ENCODE measurements at regions not wholly inside any gene's neighbourhood (a gene's known extent, or its start where the extent isn't known, plus 50 kb on each side); places are given as distances from the start of the nearest gene placed in this dataset.

DNA sequence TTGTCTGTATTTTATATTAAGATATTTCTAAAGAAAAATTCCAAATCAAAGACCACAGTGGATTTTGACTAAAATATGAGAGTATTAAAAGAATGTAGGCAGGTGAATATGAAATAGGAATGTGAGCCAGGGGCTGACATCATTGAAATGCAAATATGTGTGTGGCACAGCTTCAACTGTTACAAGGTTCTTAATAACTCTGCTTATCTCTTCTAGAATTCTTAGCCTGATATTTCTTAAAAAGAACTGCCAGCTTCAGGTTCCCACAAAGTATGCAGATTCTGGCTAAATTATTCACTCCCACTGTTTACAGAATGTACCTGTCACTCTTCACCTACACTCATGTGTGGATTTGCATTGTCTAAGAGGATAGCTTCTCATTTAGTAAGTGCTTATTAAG, 274.4 kb downstream of the DIRAS2 start:
- no TSS peak for BruUV-seq (replicated peaks)
- Histone ChIP-seq H3K27ac (ENCODE audit: low read depth, low read length, poor library complexity, severe bottlenecking) (no peak overlapping the region), H3K4me1 (ENCODE audit: insufficient read depth, low read length, poor library complexity, severe bottlenecking) (no peaks in the 10 kb centered on the region), H3K9me2 (ENCODE audit: insufficient read depth, low read length) (no peaks in the 10 kb centered on the region), H3K4me3 (ENCODE audit: low read depth, low read length, poor library complexity, severe bottlenecking) (no peak overlapping the region), H3K36me3 (ENCODE audit: insufficient read depth, low read length) (no peaks in the 10 kb centered on the region), H3K4me2 (ENCODE audit: low read length) (no peak overlapping the region), H3K9me3 (ENCODE audit: low read length) (no peaks in the 10 kb centered on the region), H4K20me1 (ENCODE audit: insufficient read depth, low read length) (no peaks in the 10 kb centered on the region), H3K79me2 (ENCODE audit: insufficient read depth, low read depth, low read length) (no peaks in the 10 kb centered on the region), H2AFZ (ENCODE audit: low read length) (no peak overlapping the region)
- ChIA-PET POLR2A (interaction anchor here (0.6 kb wide), 1 partner anchor 19 kb away, joined by 3 read pairs; no protein-coding TSS in a partner anchor), CTCF (ENCODE audit: unreplicated experiment) (no interaction called here)
- TF ChIP-seq, protein P1, sequence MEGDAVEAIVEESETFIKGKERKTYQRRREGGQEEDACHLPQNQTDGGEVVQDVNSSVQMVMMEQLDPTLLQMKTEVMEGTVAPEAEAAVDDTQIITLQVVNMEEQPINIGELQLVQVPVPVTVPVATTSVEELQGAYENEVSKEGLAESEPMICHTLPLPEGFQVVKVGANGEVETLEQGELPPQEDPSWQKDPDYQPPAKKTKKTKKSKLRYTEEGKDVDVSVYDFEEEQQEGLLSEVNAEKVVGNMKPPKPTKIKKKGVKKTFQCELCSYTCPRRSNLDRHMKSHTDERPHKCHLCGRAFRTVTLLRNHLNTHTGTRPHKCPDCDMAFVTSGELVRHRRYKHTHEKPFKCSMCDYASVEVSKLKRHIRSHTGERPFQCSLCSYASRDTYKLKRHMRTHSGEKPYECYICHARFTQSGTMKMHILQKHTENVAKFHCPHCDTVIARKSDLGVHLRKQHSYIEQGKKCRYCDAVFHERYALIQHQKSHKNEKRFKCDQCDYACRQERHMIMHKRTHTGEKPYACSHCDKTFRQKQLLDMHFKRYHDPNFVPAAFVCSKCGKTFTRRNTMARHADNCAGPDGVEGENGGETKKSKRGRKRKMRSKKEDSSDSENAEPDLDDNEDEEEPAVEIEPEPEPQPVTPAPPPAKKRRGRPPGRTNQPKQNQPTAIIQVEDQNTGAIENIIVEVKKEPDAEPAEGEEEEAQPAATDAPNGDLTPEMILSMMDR (conservative IDR thresholded peaks at IDR 0.05; ENCODE audit: low read length), result no peak
- TF ChIP-seq EZH2phosphoT487 (IDR thresholded peaks at IDR 0.05; ENCODE audit: borderline replicate concordance, low read depth, low read length), result no peak
- intact Hi-C loops (cut with micrococcal nuclease; ENCODE audit: unreplicated experiment), result no loop called here
- no peak for DNase-seq (ENCODE audit: low spot score)

DNA sequence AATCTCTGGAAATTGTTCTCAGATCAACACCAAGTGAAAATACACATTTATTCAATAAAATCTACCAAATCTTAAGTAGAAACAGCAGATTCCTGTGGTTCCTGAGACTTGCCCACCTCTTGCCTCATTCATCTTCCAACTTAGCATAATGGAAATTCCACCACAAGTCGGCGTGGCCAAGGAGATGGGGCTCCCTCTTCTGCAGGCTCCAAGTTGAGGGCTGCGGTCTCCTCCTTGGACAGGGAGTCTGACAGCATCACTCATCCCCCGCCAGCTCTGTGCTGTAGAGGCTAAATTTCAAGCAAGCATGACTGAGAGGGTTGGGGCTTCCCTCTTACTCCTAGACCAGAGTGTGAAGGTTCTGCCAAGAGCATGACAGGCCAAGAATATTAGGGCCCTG, 273.7 kb downstream of the DIRAS2 start:
- BruUV-seq (replicated peaks), result no TSS peak
- Histone ChIP-seq H3K9me2 (ENCODE audit: insufficient read depth, low read length) (no peaks in the 10 kb centered on the region), H3K79me2 (ENCODE audit: insufficient read depth, low read depth, low read length) (no peaks in the 10 kb centered on the region), H2AFZ (ENCODE audit: low read length) (no peak overlapping the region), H3K4me2 (ENCODE audit: low read length) (no peak overlapping the region), H3K36me3 (ENCODE audit: insufficient read depth, low read length) (no peaks in the 10 kb centered on the region), H3K27ac (ENCODE audit: low read depth, low read length, poor library complexity, severe bottlenecking) (no peak overlapping the region), H3K4me1 (ENCODE audit: insufficient read depth, low read length, poor library complexity, severe bottlenecking) (no peaks in the 10 kb centered on the region), H3K4me3 (ENCODE audit: low read depth, low read length, poor library complexity, severe bottlenecking) (no peak overlapping the region), H4K20me1 (ENCODE audit: insufficient read depth, low read length) (no peaks in the 10 kb centered on the region), H3K9me3 (ENCODE audit: low read length) (no peaks in the 10 kb centered on the region)
- CTCF ChIA-PET (ENCODE audit: unreplicated experiment), result no interaction called here
- intact Hi-C loops (cut with micrococcal nuclease; ENCODE audit: unreplicated experiment), result no loop called here
- POLR2A ChIA-PET, result no interaction called here
- DNase-seq (ENCODE audit: low spot score), result no peak
- TF ChIP-seq EZH2phosphoT487 (IDR thresholded peaks at IDR 0.05; ENCODE audit: borderline replicate concordance, low read depth, low read length), result no peak
- TF ChIP-seq, protein P1 (conservative IDR thresholded peaks at IDR 0.05; ENCODE audit: low read length), result no peak

DNA sequence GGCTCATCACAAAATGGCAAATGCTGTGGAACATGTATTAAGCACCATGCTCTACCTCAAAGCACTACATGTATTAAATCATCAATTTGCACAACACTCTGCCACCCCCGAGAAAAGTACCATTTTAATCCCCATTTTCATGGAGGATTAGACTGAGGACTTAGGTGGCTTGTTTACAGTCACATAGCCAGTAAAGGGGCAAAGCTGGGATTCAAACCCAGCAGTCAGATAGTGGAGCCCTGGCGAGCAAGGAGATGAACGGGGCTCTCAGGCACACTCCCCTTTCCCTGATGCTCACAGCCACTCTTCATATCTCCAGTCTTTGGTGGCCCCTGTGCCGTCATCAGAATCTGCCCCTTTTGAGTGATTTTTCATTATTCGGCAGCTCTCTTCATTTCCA, 262.9 kb downstream of the DIRAS2 start:
- H3K36me3 ChIP-seq (ENCODE audit: insufficient read depth, low read length), result no peaks in the 10 kb centered on the region
- ChIA-PET CTCF (ENCODE audit: unreplicated experiment) (no interaction called here), POLR2A (no interaction called here)
- DNase-seq (ENCODE audit: low spot score), result no peak
- no peak overlapping the region for H3K4me3 ChIP-seq (ENCODE audit: low read depth, low read length, poor library complexity, severe bottlenecking)
- no peaks in the 10 kb centered on the region for H3K9me2 ChIP-seq (ENCODE audit: insufficient read depth, low read length)
- no peaks in the 10 kb centered on the region for H3K79me2 ChIP-seq (ENCODE audit: insufficient read depth, low read depth, low read length)
- H3K9me3 ChIP-seq (ENCODE audit: low read length), result no peaks in the 10 kb centered on the region
- intact Hi-C loops (cut with micrococcal nuclease; ENCODE audit: unreplicated experiment), result no loop called here
- BruUV-seq (replicated peaks), result no TSS peak
- no peak overlapping the region for H2AFZ ChIP-seq (ENCODE audit: low read length)
- H3K4me2 ChIP-seq (ENCODE audit: low read length), result no peak overlapping the region
- no peaks in the 10 kb centered on the region for H3K4me1 ChIP-seq (ENCODE audit: insufficient read depth, low read length, poor library complexity, severe bottlenecking)
- no peaks in the 10 kb centered on the region for H4K20me1 ChIP-seq (ENCODE audit: insufficient read depth, low read length)
- TF ChIP-seq, protein P1 (conservative IDR thresholded peaks at IDR 0.05; ENCODE audit: low read length), result no peak
- no peak for TF ChIP-seq EZH2phosphoT487 (IDR thresholded peaks at IDR 0.05; ENCODE audit: borderline replicate concordance, low read depth, low read length)
- no peak overlapping the region for H3K27ac ChIP-seq (ENCODE audit: low read depth, low read length, poor library complexity, severe bottlenecking)

Measured in OCI-LY7 (cell line).